ENCODE measurements at regions not wholly inside any gene's neighbourhood (a gene's known extent, or its start where the extent isn't known, plus 50 kb on each side); places are given as distances from the start of the nearest gene placed in this dataset.
"Not testable (repeated sequence)": the region's sequence is repeated elsewhere in the genome, so short reads cannot be mapped to it uniquely, and the experiment has no call there.

- FAIRE-seq (no peak), DNase-seq (ENCODE audit: insufficient read length, low spot score) (no peak)
Measured at GRCh38 chr15:38928431-38928830, 363.8 kb upstream of the RASGRP1 start.

GRCh38 chr15:38930851-38931572 is 366.4 kb upstream of the RASGRP1 start:
- FAIRE-seq: no peak
- DNase-seq (ENCODE audit: insufficient read length, low spot score): no peak

- FAIRE-seq: peak; percentile 63
- peak; percentile 30 for DNase-seq (ENCODE audit: insufficient read length, low spot score)
Measured at GRCh38 chr15:38941399-38941953, 376.9 kb upstream of the RASGRP1 start.

GRCh38 chr15:38944536-38944935 is 379.9 kb upstream of the RASGRP1 start:
- FAIRE-seq: no peak

GRCh38 chr15:38945551-38946298 is 381.1 kb upstream of the RASGRP1 start:
- FAIRE-seq (no peak), DNase-seq (ENCODE audit: insufficient read length, low spot score) (no peak)

More at GRCh38 chr15:38944536-38944935, 379.9 kb upstream of the RASGRP1 start:
- no peak for DNase-seq (ENCODE audit: insufficient read length, low spot score)

- DNase-seq (ENCODE audit: insufficient read length, low spot score): no peak
Measured at GRCh38 chr15:38954090-38954489, 389.5 kb upstream of the RASGRP1 start.

GRCh38 chr15:38961456-38961855 is 396.8 kb upstream of the RASGRP1 start:
- no peak for FAIRE-seq
- no peak for DNase-seq (ENCODE audit: insufficient read length, low spot score)

More at GRCh38 chr15:38954090-38954489, 389.5 kb upstream of the RASGRP1 start:
- FAIRE-seq: no peak

GRCh38 chr15:38961931-38962330 is 397.3 kb upstream of the RASGRP1 start:
- FAIRE-seq: no peak
- no peak for DNase-seq (ENCODE audit: insufficient read length, low spot score)

- DNase-seq (ENCODE audit: insufficient read length, low spot score): no peak
- no peak for FAIRE-seq
Measured at GRCh38 chr15:38972831-38973230, 408.2 kb upstream of the RASGRP1 start.

GRCh38 chr15:38975282-38975990 is 410.8 kb upstream of the RASGRP1 start:
- FAIRE-seq (no peak), DNase-seq (ENCODE audit: insufficient read length, low spot score) (no peak)

GRCh38 chr15:38991126-38991525 is 426.5 kb upstream of the RASGRP1 start:
- no peak for FAIRE-seq
- DNase-seq (ENCODE audit: insufficient read length, low spot score): peak; percentile 21

- FAIRE-seq (no peak), DNase-seq (ENCODE audit: insufficient read length, low spot score) (peak; percentile 14)
Measured at GRCh38 chr15:38991701-38992100, 427.1 kb upstream of the RASGRP1 start.

GRCh38 chr15:38992506-38992905 is 427.9 kb upstream of the RASGRP1 start:
- FAIRE-seq: no peak
- DNase-seq (ENCODE audit: insufficient read length, low spot score): no peak

- DNase-seq (ENCODE audit: insufficient read length, low spot score) (no peak), FAIRE-seq (no peak)
Measured at GRCh38 chr15:38992930-38993329, 428.3 kb upstream of the RASGRP1 start.

GRCh38 chr15:38994310-38994709 is 429.7 kb upstream of the RASGRP1 start:
- FAIRE-seq: no peak
- no peak for DNase-seq (ENCODE audit: insufficient read length, low spot score)

- FAIRE-seq (no peak), DNase-seq (ENCODE audit: insufficient read length, low spot score) (peak; percentile 24)
Measured at GRCh38 chr15:38996111-38996631, 431.6 kb upstream of the RASGRP1 start.

GRCh38 chr15:38997841-38998240 is 433.2 kb upstream of the RASGRP1 start:
- FAIRE-seq (no peak), DNase-seq (ENCODE audit: insufficient read length, low spot score) (no peak)

GRCh38 chr15:39000008-39000734 is 435.6 kb upstream of the RASGRP1 start:
- FAIRE-seq (no peak), DNase-seq (ENCODE audit: insufficient read length, low spot score) (no peak)

- DNase-seq (ENCODE audit: insufficient read length, low spot score) (no peak), FAIRE-seq (no peak)
Measured at GRCh38 chr15:39009740-39010139, 445.1 kb upstream of the RASGRP1 start.

GRCh38 chr15:39011066-39011465 is 446.5 kb upstream of the RASGRP1 start:
- not testable (repeated sequence) for DNase-seq (ENCODE audit: insufficient read length, low spot score); FAIRE-seq

All from HTR-8/SVneo (cell line).